NCI-H524 (cell line): ENCODE measurements at regions not wholly inside any gene's neighbourhood (a gene's known extent, or its start where the extent isn't known, plus 50 kb on each side); places are given as distances from the start of the nearest gene placed in this dataset.
"Not testable (repeated sequence)": the region's sequence is repeated elsewhere in the genome, so short reads cannot be mapped to it uniquely, and the experiment has no call there.

Experiments
- DNase-seq, 2 experiments: peaks; one replicate each; lab custom pipeline; 2025; lab: John Stamatoyannopoulos, UW

- DNase-seq = peak in 1 of 2 experiments; percentile 19
Measured at GRCh38 chr21:16420031-16420724, 690.4 kb downstream of the USP25 start.

GRCh38 chr21:16421007-16421406 lies 691.2 kb downstream of the USP25 start:
- DNase-seq = no peak

- no peak for DNase-seq
Measured at GRCh38 chr21:16421965-16422364, 692.2 kb downstream of the USP25 start.

DNA sequence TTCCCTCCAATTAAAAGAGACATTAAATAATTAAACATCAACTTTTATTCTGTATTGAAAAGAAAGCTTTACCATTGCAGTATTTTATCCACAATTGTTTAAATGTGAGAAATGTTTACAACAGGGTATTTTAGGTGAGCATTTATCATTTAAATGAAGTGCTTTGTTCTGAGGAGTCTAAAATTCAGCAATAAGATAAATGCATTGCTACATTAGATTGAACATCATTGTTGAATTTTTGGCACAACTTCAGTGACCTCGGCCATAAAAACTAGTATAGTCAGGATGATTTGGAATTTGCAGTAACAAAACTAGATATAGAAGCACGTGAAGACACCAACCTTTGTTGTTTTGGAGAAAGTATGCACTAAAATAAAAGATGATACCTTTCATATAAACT lies 692.9 kb downstream of the USP25 start:
- DNase-seq = no peak

- no peak for DNase-seq
Measured at GRCh38 chr21:16423921-16424320, 694.1 kb downstream of the USP25 start.

DNA sequence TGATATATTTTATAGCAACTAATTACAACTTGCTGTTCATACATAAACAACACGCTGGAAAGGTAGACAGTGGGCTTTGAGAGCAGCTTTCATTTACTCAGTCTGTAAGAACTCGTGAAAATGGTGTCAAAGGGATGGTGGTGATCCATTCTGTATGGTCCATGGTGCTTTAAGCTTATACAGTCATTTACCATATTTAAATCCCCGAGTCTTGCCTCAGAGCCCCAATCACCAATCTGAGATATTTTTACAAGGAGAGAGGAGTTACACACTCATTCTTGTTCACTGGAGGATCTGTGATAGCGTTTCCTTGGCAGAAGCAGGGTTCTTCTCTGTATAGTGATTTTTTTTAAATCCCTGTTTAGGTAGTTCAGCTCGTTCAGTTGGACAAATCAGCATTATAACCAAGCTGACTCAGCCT lies 694.6 kb downstream of the USP25 start:
- DNase-seq = peak in 1 of 2 experiments; percentile 6

DNA sequence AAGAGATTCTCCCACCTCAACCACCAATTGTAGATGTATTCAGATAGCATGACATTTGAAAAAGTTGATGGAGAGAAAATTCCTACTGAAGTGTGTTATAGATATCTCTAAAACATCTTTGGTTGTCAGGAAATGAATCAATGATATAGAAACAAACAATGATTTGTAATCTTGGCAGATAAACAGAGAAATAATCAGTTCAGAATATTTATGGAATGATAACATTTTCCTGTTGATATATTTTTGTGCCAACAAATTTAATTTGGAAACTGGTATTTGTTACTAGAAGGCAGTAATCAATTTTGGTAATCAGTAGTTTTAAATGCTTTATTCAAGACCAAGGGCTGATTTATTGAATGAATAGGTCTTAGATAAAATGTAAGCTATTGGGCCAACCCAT lies 695.6 kb downstream of the USP25 start:
- no peak for DNase-seq

GRCh38 chr21:16426936-16427335 lies 697.2 kb downstream of the USP25 start:
- no peak for DNase-seq

DNA sequence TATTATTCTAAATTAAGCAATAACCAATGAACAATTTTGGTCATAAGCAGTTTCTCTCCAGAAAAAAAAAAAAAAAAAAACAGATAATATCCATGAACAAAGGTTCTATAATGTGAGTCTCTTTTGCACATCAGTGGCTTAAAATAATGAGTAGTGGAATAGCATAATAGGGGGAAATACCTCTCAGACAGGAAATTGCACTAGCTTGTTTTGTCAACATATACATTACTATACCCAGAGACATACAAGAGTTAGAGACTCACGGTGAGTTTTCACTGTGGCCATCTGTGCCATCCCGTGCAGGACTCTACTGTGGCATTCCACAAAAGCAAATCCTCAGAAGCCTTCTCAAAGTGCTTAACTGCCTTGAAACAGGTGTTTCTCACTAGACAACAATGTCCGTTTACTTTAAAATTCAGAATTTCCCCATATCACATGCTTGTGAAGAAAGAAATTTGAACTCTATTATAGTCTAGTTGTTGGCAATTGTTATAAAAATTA lies 697.9 kb downstream of the USP25 start:
- peak; percentile 12 to 24 for DNase-seq

DNA sequence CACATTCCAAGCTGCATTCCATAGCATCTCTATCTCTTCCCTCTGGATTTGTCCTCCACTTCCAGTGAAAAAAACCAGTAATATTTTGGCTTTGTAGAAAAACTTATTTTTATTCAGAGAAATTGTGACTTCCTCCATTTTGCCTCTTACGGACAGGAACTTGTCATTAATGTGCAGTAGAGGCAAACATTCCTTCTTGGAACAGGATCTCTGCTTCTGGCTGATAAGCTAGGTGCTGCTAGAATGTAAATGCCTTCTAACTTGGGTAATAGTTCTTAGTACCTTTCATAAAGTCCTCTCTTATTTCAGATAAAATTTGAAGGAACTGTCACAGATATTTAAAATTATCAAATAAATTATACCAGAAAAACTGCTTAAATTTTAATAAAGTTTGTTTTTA lies 707.8 kb downstream of the USP25 start:
- no peak for DNase-seq

DNA sequence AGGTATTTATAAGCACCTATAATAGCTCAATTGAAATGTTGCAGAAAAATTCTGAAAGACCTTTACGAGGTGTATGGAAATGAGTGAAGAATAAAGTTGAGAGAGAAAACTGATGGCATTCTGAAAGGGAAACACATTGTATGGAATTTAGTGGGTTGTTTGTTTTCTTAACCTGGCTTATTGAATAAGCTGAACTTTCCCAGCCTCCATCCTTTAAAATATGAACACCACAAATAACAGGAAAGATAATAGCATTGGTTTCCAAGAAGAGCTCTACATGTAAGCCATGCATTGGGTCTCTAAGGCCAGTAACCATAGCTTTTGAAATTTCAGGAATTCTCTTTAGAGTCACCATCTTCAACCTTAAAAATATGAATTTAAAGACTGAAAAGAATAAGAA lies 709.0 kb downstream of the USP25 start:
- DNase-seq = no peak

GRCh38 chr21:16441789-16442188 lies 712.0 kb downstream of the USP25 start:
- DNase-seq = no peak

DNA sequence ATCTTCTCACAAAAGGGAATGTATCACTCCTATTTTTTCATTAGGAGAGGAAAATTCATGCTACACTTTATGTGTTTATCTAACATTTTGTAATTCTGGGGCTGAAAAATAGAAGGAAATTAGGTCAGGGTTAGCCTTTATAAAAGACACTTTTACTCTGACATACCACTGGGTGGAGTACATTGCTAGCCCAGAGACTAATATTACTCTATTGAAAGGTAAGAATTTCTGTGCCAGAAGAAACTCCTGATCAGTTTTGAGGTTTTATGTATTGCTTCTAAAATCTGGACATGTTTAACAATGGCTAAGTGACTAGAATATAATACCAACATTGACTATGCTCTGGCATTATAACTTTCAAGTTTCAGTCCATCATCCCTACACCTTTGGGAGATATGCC lies 724.6 kb downstream of the USP25 start:
- peak in 1 of 2 experiments; percentile 21 for DNase-seq

GRCh38 chr21:16455526-16455925 lies 725.7 kb downstream of the USP25 start:
- no peak for DNase-seq

GRCh38 chr21:16455978-16456377 lies 726.2 kb downstream of the USP25 start:
- no peak for DNase-seq

DNA sequence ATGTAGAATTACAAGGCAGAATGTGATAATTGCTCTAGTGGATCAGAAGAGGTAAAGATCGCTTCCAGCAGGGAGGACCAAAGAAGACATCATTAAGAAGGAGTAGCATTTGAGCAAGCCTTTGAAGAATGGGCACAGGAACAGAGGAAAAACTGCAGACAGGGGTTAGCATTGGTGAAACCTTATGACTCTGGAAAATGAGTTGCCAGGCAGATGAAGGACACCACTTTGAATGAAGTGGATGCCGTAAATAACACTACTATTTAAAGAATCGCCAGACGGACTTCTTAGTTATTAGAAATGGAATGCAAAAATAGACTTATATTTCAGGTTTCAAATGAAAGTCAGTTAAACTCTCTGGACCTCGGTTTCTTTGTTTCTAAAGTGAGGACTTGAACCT lies 727.7 kb downstream of the USP25 start:
- no peak for DNase-seq

DNA sequence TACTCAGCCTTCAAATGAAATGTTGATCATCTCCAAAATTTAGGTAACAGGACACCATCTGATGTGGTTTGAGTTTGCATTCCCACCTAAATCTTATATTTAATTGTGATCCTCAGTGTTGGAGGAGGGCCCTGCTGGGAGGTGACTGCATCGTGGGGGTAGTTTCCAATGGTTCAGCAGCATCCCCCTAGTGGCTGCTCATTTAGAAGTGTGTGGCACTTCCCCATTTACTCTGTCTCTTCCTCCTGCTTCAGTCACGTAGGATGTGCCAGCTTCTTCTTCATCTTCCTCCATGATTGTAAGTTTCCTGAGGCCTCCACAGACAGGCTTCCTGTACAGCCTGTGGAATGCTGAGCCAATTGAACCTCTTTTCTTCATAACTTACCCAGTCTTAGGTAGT lies 731.2 kb downstream of the USP25 start:
- no peak for DNase-seq

DNA sequence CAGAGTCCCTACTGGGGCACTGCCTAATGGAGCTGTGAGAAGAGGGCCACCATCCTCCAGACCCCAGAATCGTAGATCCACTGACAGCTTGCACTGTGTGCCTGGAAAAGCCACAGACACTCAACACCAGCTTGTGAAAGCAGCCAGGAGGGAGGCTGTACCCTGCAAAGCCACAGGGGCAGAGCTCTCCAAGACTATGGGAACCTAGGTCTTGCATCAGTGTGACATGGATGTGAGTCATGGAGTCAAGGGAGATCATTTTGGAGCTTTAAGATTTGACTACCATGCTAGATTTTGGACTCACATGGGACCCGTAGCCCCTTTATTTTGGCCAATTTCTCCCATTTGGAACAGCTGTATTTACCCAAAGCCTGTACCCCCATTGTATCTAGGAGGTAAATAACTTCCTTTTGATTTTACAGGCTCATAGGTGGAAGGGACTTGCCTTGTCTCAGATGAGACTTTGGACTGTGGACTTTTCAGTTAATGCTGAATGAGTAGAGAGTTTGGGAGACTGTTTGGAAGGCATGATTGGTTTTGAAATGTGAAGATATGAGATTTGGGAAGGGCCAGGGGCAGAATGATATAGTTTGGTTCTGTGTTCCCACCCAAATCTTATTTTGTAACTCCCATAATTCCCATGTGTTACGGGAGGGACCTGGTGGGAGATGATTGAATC lies 734.6 kb downstream of the USP25 start:
- DNase-seq = not testable (repeated sequence)

DNA sequence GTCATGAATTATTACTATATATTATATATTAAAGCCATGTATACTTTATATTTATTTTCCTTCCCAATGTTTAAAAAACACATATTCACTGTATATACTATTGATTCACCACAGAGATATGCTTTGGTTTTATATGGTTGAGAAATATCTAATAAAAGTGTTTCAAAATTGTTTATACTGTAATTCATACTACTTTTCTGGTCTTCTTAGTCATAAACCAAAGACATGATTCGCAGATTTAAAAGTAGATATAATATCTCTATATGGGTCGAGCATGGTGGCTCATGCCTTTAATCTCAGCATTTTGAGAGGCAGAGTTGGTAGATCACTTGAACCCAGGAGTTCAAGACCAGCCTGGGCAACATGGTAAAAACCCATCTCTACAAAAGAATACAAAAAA lies 738.4 kb downstream of the USP25 start:
- DNase-seq = no peak

DNA sequence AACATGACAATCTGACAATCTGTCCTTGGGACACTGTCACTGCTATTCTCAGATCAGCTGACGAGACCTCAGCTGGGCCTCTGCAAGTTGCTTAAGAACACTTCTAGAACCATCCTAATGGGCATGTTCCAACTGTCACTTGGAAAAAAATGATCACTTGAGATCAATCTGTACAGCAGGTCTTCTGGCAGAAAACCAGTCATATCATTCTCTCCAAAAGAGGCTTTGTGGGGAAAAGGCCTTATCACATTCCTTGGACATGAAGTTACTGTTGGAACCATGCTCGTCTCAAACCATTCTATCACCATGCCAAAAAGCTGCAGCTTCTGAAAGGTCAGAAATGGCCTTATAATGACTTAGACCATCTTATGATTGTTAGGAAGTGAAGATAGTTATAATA lies 744.2 kb downstream of the USP25 start:
- peak in 1 of 2 experiments; percentile 1 for DNase-seq

DNA sequence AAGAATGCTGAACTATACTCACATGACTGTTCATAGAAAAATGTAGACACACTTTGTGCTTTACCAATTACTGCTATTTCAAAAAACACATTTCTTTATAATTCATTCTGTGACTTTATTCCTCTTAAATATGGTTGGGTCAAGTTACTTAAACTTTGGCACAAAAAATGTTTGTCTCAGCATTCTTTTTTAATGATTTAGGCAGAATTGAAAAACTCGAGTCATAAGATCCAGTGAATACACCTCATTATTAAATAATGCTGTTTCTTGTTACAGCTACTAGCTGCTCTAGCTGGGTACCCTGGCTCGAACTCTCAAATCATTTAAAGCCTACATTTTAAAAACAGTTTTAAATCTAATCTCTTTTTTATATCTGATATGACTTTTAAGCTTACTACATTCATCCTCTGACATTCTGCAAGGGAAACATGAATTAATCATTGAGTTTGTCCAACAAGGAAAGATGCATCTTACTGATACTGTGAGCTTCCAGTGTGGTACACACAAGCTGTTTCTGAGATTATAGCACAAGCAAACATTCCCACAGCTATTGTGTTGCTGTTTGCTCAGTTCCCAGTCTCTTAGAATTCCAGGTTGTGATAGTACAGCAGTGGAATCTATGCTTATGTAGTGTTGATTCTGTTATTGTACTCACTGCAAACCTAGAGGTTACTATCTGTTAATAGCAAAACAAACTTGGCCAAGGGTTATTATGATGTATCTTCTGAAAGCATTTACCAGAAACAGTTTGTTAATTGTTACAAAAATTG lies 746.5 kb downstream of the USP25 start:
- DNase-seq = no peak

DNA sequence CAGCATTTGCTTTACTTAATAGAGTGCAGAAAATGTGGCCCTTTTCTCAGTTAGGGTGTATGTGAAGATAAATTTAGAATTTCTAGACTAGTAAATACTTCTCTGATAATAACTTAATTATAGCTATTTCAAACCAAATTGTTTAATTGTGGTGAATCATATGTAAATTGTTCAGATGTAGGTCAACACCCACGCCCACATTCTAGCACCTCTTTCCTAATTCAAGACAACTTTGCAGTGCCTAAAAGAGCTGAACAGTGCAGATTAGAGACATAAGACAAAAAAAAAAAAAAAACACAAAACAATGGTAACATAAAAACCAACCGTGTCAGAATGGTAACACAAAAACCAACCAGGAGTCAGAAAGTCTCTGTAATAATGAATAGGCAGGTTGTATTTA lies 758.3 kb downstream of the USP25 start:
- DNase-seq = no peak

- DNase-seq = no peak
Measured at GRCh38 chr21:16492356-16492755, 762.6 kb downstream of the USP25 start.
